ENCODE measurements at regions not wholly inside any gene's neighbourhood (a gene's known extent, or its start where the extent isn't known, plus 50 kb on each side); places are given as distances from the start of the nearest gene placed in this dataset.
"Not testable (repeated sequence)": the region's sequence is repeated elsewhere in the genome, so short reads cannot be mapped to it uniquely, and the experiment has no call there.

GRCh38 chr18:29383311-29384273 is 1206.7 kb upstream of the CDH2 start:
- no peaks in the 10 kb centered on the region for H3K36me3 ChIP-seq
- peaks cover 4% of the 10 kb centered on the region for H3K9me3 ChIP-seq (replicated peaks)
- DNase-seq = no peak
- intact Hi-C loops (cut with micrococcal nuclease) = no loop called here
- no peak for TF ChIP-seq CTCF (IDR thresholded peaks at IDR 0.05; ENCODE audit: borderline replicate concordance)
- H3K4me1 ChIP-seq = no peaks in the 10 kb centered on the region
- no peak overlapping the region for H3K4me3 ChIP-seq
- H3K27me3 ChIP-seq (ENCODE audit: low read depth) = no peaks in the 10 kb centered on the region
- no peak overlapping the region for H3K27ac ChIP-seq (replicated peaks)

- intact Hi-C loops (cut with micrococcal nuclease) = no loop called here
- H3K9me3 ChIP-seq (replicated peaks) = peaks cover 11% of the 10 kb centered on the region
- no peaks in the 10 kb centered on the region for H3K4me1 ChIP-seq
- no peak overlapping the region for H3K4me3 ChIP-seq
- no peak for DNase-seq
- TF ChIP-seq CTCF (IDR thresholded peaks at IDR 0.05; ENCODE audit: borderline replicate concordance) = no peak
- no peaks in the 10 kb centered on the region for H3K36me3 ChIP-seq
- no peak overlapping the region for H3K27ac ChIP-seq (replicated peaks)
- H3K27me3 ChIP-seq (ENCODE audit: low read depth) = no peaks in the 10 kb centered on the region
Measured at GRCh38 chr18:29378651-29379136, 1201.8 kb upstream of the CDH2 start.

- Histone ChIP-seq H3K9me3 (replicated peaks) (peaks cover 21% of the 10 kb centered on the region), H3K27me3 (ENCODE audit: low read depth) (no peaks in the 10 kb centered on the region), H3K4me3 (no peak overlapping the region), H3K36me3 (no peaks in the 10 kb centered on the region), H3K27ac (replicated peaks) (no peak overlapping the region), H3K4me1 (no peaks in the 10 kb centered on the region)
- intact Hi-C loops (cut with micrococcal nuclease) = no loop called here
- DNase-seq = no peak
- TF ChIP-seq CTCF (IDR thresholded peaks at IDR 0.05; ENCODE audit: borderline replicate concordance) = no peak
Measured at GRCh38 chr18:29377346-29377745, 1200.4 kb upstream of the CDH2 start.

GRCh38 chr18:29373000-29373399 is 1196.1 kb upstream of the CDH2 start:
- H3K4me1 ChIP-seq = no peaks in the 10 kb centered on the region
- H3K27me3 ChIP-seq (ENCODE audit: low read depth) = no peaks in the 10 kb centered on the region
- H3K27ac ChIP-seq (replicated peaks) = no peak overlapping the region
- TF ChIP-seq CTCF (IDR thresholded peaks at IDR 0.05; ENCODE audit: borderline replicate concordance) = no peak
- DNase-seq = no peak
- no peak overlapping the region for H3K4me3 ChIP-seq
- H3K36me3 ChIP-seq = no peaks in the 10 kb centered on the region
- intact Hi-C loops (cut with micrococcal nuclease) = no loop called here
- peaks cover 30% of the 10 kb centered on the region for H3K9me3 ChIP-seq (replicated peaks)

GRCh38 chr18:29361843-29362242 is 1184.9 kb upstream of the CDH2 start:
- no peak for DNase-seq
- Histone ChIP-seq H3K27me3 (ENCODE audit: low read depth) (no peaks in the 10 kb centered on the region), H3K36me3 (no peaks in the 10 kb centered on the region), H3K4me3 (no peak overlapping the region), H3K4me1 (no peaks in the 10 kb centered on the region), H3K9me3 (replicated peaks) (no peaks in the 10 kb centered on the region), H3K27ac (replicated peaks) (no peak overlapping the region)
- intact Hi-C loops (cut with micrococcal nuclease) = no loop called here
- TF ChIP-seq CTCF (IDR thresholded peaks at IDR 0.05; ENCODE audit: borderline replicate concordance) = no peak

- H3K27me3 ChIP-seq (ENCODE audit: low read depth); H3K4me3 ChIP-seq; H3K36me3 ChIP-seq; H3K27ac ChIP-seq (replicated peaks); H3K9me3 ChIP-seq (replicated peaks); H3K4me1 ChIP-seq; intact Hi-C loops (cut with micrococcal nuclease); DNase-seq: not testable (repeated sequence)
Measured at GRCh38 chr18:29360659-29361058, 1183.7 kb upstream of the CDH2 start.

GRCh38 chr18:29359222-29359621 is 1182.3 kb upstream of the CDH2 start:
- H3K27me3 ChIP-seq (ENCODE audit: low read depth); DNase-seq; H3K4me1 ChIP-seq; H3K27ac ChIP-seq (replicated peaks); intact Hi-C loops (cut with micrococcal nuclease); H3K4me3 ChIP-seq; H3K36me3 ChIP-seq; H3K9me3 ChIP-seq (replicated peaks): not testable (repeated sequence)
